T-helper 9 cell (primary cell): ENCODE measurements at regions not wholly inside any gene's neighbourhood (a gene's known extent, or its start where the extent isn't known, plus 50 kb on each side); places are given as distances from the start of the nearest gene placed in this dataset.

Source experiments
- DNase-seq: peaks from one replicate; pipeline ENCODE4 v3.0.0-alpha.2; 2020

- no peak for DNase-seq
Measured at GRCh38 chr1:110816945-110817344, 56.0 kb upstream of the CD53 start.

- DNase-seq: no peak
Measured at GRCh38 chr1:110811529-110811928, 61.4 kb upstream of the CD53 start.

- DNase-seq: no peak
Measured at GRCh38 chr1:110800079-110800478, 72.9 kb upstream of the CD53 start.

- DNase-seq: no peak
Measured at GRCh38 chr1:110798691-110799256, 74.2 kb upstream of the CD53 start.

- no peak for DNase-seq
Measured at GRCh38 chr1:110788673-110789072, 84.3 kb upstream of the CD53 start.

GRCh38 chr1:110787328-110788071, 85.4 kb upstream of the CD53 start:
- DNase-seq: peak; percentile 27

- DNase-seq: no peak
Measured at GRCh38 chr1:110786802-110787327, 86.1 kb upstream of the CD53 start.

- no peak for DNase-seq
Measured at GRCh38 chr1:110785612-110786011, 87.3 kb upstream of the CD53 start.

- no peak for DNase-seq
Measured at GRCh38 chr1:110785055-110785454, 87.9 kb upstream of the CD53 start.

GRCh38 chr1:110783292-110783918, 89.5 kb upstream of the CD53 start:
- DNase-seq: peak; percentile 23

GRCh38 chr1:110781525-110781924, 91.4 kb upstream of the CD53 start:
- DNase-seq: no peak

GRCh38 chr1:110780600-110781484, 92.1 kb upstream of the CD53 start:
- peak; percentile 58 for DNase-seq

GRCh38 chr1:110779636-110780035, 93.3 kb upstream of the CD53 start:
- no peak for DNase-seq

- no peak for DNase-seq
Measured at GRCh38 chr1:110778821-110779220, 94.1 kb upstream of the CD53 start.

GRCh38 chr1:110777228-110777627, 95.7 kb upstream of the CD53 start:
- no peak for DNase-seq

- DNase-seq: no peak
Measured at GRCh38 chr1:110774398-110774797, 98.5 kb upstream of the CD53 start.

- DNase-seq: no peak
Measured at GRCh38 chr1:110773813-110774212, 99.1 kb upstream of the KCNA3 start.

GRCh38 chr1:110771245-110772022, 96.7 kb upstream of the KCNA3 start:
- DNase-seq: no peak

GRCh38 chr1:110770832-110771231, 96.1 kb upstream of the KCNA3 start:
- no peak for DNase-seq

- no peak for DNase-seq
Measured at GRCh38 chr1:110768605-110769004, 93.9 kb upstream of the KCNA3 start.

- no peak for DNase-seq
Measured at GRCh38 chr1:110766336-110766647, 91.6 kb upstream of the KCNA3 start.

GRCh38 chr1:110765640-110766335, 91.0 kb upstream of the KCNA3 start:
- DNase-seq: peak; percentile 31
